ENCODE measurements at regions not wholly inside any gene's neighbourhood (a gene's known extent, or its start where the extent isn't known, plus 50 kb on each side); places are given as distances from the start of the nearest gene placed in this dataset.
"Not testable (repeated sequence)": the region's sequence is repeated elsewhere in the genome, so short reads cannot be mapped to it uniquely, and the experiment has no call there.

DNA sequence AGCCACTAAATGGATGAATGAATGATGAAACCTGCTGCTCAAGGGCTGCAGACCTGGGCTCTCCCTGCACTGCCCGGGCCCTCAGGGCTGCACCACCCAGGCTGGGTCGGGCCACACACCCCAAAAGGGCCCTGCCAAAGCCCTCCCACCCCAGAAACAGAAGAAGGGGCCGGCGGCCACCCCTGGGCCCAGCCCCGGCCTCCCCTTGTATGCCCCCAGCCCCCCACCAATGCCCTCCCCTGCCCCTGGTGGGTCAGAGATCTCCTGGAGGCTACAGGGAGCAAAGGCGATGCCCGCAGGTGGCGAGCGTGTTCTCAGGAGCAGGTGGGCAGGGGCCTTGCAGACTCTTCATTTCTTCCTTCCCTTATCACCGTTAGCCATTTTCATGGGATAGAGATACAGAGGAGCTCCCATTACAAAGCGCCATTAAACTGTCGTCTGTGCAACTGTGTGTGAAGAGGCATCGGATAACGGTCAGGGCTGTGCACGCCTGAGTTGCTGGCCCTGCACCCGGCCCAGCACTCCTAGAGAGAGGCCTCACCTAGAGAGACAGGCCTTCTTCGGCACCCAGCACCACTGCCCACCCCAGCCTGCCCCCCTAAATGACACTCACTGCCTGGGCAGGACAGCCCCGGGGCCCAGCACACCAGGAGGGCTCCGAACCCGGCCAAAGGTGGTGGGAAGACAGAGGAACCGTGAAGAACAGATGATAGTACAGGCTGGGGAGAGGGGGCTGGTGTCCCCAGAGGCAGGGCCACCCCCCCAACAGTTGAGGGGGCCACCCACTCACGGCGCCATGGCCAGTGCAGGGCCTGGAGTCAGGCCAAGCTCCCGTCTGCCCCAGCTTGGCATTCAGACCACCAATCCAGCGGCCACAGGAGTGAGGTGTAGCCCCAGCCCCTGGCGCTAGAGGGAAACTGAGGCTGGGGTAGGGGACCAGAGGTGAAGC lies 133.7 kb downstream of the FAM53A start:
- TF ChIP-seq, protein P1, sequence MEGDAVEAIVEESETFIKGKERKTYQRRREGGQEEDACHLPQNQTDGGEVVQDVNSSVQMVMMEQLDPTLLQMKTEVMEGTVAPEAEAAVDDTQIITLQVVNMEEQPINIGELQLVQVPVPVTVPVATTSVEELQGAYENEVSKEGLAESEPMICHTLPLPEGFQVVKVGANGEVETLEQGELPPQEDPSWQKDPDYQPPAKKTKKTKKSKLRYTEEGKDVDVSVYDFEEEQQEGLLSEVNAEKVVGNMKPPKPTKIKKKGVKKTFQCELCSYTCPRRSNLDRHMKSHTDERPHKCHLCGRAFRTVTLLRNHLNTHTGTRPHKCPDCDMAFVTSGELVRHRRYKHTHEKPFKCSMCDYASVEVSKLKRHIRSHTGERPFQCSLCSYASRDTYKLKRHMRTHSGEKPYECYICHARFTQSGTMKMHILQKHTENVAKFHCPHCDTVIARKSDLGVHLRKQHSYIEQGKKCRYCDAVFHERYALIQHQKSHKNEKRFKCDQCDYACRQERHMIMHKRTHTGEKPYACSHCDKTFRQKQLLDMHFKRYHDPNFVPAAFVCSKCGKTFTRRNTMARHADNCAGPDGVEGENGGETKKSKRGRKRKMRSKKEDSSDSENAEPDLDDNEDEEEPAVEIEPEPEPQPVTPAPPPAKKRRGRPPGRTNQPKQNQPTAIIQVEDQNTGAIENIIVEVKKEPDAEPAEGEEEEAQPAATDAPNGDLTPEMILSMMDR (conservative IDR thresholded peaks at IDR 0.05), result no peak
- H3K4me1 Mint-ChIP-seq, result peaks cover 3% of the 10 kb centered on the region
- H3K27ac Mint-ChIP-seq (ENCODE audit: unreplicated experiment), result no peak overlapping the region
- H3K9me3 Mint-ChIP-seq, result no peaks in the 10 kb centered on the region
- H3K27me3 Mint-ChIP-seq (ENCODE audit: low read depth), result peaks cover 18% of the 10 kb centered on the region
- no peak overlapping the region for H3K4me3 Mint-ChIP-seq
- no peaks in the 10 kb centered on the region for H3K36me3 Mint-ChIP-seq (ENCODE audit: low read depth)
- no peak for DNase-seq (ENCODE audit: low read depth, low spot score)

DNA sequence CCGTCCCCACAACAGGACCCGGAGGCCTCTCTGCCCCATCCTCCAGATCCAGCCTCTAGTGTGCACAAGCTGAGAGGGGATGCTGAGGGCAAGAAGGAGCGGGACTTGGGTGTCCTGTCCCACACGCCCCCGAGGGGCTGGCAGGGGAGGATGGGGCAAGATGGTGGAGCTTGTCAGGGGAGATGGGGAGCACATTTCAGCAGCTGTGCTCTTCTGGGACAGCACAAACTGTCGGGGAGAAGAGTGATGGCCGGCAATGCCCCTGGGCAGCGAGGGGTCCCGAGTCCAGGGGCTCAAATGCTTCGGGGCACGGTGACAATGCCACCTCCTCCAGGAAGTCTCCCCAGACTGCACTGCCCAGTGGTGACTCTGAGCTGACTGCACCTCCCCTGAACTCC lies 134.5 kb downstream of the FAM53A start:
- H3K27me3 Mint-ChIP-seq (ENCODE audit: low read depth), result peaks cover 11% of the 10 kb centered on the region
- H3K9me3 Mint-ChIP-seq, result no peaks in the 10 kb centered on the region
- H3K27ac Mint-ChIP-seq (ENCODE audit: unreplicated experiment), result no peak overlapping the region
- no peak overlapping the region for H3K4me3 Mint-ChIP-seq
- TF ChIP-seq, protein P1 (conservative IDR thresholded peaks at IDR 0.05), result no peak
- H3K36me3 Mint-ChIP-seq (ENCODE audit: low read depth), result no peaks in the 10 kb centered on the region
- peaks cover 3% of the 10 kb centered on the region for H3K4me1 Mint-ChIP-seq
- no peak for DNase-seq (ENCODE audit: low read depth, low spot score)

DNA sequence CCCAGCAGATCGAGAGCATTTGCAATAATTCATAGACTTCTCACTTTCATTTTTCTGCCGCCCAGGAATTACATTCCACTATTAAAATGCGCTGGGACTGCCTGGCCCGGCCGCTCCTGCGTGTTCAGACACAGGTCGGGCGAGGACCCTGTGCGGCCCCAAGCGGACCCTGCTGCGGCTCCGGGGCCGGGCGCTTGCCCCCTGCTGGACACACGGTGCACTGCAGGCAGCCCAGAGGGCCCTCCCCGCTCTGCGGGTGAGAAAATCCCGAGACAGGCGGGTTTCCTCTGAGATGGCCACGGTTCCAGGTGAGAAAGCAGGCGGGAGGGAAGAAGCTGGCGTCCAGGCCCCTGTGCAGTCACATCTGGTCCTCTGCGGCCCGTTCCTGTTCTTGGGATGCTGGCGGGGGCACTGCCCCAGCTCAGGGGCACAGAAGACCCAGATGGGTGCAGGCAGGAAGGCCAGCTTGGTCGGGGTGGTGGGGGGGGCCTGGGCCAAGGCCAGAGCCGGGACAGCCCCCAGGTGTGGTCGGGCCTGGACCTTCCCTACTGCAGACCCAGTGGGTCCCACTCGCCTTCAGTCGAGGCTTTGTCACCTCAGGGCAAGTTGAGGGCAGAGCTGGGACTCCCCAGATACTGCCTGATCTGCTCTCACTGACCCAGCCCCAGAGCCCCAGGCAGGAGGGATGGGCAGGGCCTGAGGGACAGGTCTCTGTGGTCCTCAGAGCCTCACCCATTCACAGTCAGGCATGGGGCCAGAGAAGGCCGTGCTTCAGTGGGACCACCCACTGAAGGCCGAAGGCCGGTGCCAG lies 135.1 kb downstream of the FAM53A start:
- TF ChIP-seq, protein P1 (conservative IDR thresholded peaks at IDR 0.05), result peak; percentile 95
- not testable (repeated sequence) for H3K27ac Mint-ChIP-seq (ENCODE audit: unreplicated experiment); H3K4me1 Mint-ChIP-seq; H3K36me3 Mint-ChIP-seq (ENCODE audit: low read depth); H3K9me3 Mint-ChIP-seq; H3K4me3 Mint-ChIP-seq
- peaks cover 11% of the 10 kb centered on the region for H3K27me3 Mint-ChIP-seq (ENCODE audit: low read depth)
- DNase-seq (ENCODE audit: low read depth, low spot score), result peak; percentile 79

DNA sequence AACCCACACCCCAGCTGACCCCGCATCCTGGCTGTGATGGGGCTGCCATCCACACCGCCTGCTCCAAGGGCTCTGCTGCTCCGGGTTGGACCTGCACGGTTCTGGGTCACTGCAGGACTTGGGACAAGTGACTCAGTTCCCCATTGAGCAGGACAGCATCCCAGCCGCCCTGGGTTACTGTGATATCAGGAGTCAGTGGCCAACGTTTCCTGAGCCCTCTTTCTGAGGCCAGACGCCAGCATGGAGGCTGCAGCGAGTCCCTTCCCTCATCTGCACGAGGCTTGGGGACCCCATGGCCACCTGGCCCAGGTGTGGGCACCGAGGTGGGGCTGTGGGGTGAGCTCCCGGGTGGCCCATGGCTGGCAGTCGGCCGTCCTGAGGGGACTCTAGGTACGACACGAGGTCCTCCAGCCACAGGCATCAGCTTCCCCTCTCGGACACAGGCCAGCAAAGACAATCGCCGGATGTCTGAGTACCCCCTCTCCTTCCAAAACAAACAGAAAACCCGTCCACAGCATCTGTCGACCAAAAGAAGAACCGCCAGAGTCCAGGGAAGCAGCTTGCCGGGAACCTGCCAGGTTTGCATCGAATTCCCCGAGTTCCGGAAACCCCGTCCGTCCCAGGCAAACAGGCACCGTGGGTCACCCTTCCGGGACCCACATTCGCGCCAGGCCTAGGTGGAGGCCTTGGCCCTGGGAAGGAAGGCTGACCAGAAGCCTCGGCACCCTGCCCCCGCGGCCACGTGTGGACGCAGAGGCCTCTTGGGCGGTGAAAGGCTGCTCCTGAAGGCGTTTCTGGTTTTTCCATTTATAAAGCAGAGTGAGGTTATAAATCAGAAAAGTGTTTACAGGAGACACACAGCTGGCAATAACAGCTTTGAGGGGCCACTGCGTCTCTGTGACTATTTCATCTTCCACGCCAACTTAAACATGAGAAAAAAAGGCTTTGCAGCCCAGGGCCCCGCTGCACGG lies 136.0 kb downstream of the FAM53A start:
- H3K36me3 Mint-ChIP-seq (ENCODE audit: low read depth), result no peaks in the 10 kb centered on the region
- H3K27me3 Mint-ChIP-seq (ENCODE audit: low read depth), result peaks cover 11% of the 10 kb centered on the region
- H3K27ac Mint-ChIP-seq (ENCODE audit: unreplicated experiment), result no peak overlapping the region
- peaks cover 3% of the 10 kb centered on the region for H3K4me1 Mint-ChIP-seq
- DNase-seq (ENCODE audit: low read depth, low spot score), result no peak
- no peak overlapping the region for H3K4me3 Mint-ChIP-seq
- H3K9me3 Mint-ChIP-seq, result no peaks in the 10 kb centered on the region
- TF ChIP-seq, protein P1 (conservative IDR thresholded peaks at IDR 0.05), result no peak

All from neural crest cell (in vitro differentiated cells).